GM19372 (cell line): ENCODE measurements at regions not wholly inside any gene's neighbourhood (a gene's known extent, or its start where the extent isn't known, plus 50 kb on each side); places are given as distances from the start of the nearest gene placed in this dataset.

Source experiments
- ATAC-seq: cut with Tn5 transposase; IDR thresholded peaks from one replicate; pipeline ENCODE4 v1.9.1; 2021; ENCODE audit warnings: mild to moderate bottlenecking, low read depth, moderate library complexity; ENCODE audit not compliant: unreplicated experiment

- ATAC-seq: no peak
Observed at GRCh38 chr6:21505574-21505990, 88.0 kb upstream of the SOX4 start.

DNA sequence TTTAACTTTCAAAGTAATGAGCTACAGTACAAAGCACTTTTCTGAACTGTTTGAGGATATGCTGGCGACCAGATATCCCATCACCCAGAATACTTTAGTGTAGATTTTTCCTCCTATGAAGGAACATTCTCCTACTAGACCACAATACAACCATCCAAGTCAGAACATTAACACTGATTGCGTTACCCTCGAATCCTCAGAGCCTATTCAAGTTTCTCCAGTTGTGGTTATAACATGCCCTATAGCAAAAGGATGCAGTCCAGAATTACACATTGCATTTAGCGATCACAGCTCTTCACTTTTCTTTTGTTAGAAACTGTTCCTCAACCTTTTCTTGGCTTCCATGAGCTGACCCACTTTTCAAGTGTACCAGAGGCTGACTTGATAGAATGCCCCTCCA, 87.4 kb upstream of the SOX4 start:
- ATAC-seq: no peak

- ATAC-seq: no peak
Observed at GRCh38 chr6:21507811-21508210, 85.7 kb upstream of the SOX4 start.

- ATAC-seq: no peak
Observed at GRCh38 chr6:21508753-21509152, 84.8 kb upstream of the SOX4 start.

GRCh38 chr6:21511891-21512550, 81.5 kb upstream of the SOX4 start:
- no peak for ATAC-seq

GRCh38 chr6:21514288-21514687, 79.3 kb upstream of the SOX4 start:
- ATAC-seq: no peak

DNA sequence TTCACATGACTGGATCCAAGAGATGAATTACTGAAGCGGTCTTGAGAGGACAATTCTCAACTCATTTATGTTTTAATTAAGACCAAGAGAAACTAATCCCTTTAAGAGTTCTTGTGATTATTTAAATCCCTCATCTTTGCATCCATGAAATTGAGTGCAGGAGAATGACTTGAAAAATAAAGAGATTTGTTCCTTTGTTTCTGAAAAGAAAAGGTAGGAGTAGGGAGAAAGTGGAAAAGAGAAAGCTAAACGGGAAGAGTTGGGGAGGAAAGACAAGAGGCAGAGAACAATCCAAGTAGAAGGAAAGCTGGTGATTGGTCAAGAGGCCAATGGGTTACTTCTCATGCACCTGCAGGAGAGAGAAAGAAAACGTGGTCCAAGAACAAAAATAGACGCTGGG, 75.2 kb upstream of the SOX4 start:
- ATAC-seq: no peak

DNA sequence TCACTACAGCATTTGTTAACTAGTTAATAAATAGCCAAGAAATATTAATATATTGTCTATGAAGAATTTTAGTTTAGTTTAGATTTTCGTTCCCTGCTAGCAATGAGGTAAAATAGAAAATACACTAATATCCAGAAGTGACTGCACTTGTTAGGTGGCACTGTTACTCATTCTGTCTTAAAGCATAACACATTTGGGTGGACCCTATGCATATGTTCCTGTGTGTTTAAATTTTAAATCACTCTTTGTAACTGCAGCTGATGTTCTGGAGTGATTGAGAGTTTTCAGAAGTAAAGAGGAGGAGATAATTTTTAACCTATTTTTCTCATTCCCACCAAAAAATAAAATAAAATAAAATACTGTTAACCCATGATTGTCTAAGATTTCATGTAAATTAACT, 73.9 kb upstream of the SOX4 start:
- no peak for ATAC-seq

- ATAC-seq: no peak
Observed at GRCh38 chr6:21521276-21521675, 72.3 kb upstream of the SOX4 start.

DNA sequence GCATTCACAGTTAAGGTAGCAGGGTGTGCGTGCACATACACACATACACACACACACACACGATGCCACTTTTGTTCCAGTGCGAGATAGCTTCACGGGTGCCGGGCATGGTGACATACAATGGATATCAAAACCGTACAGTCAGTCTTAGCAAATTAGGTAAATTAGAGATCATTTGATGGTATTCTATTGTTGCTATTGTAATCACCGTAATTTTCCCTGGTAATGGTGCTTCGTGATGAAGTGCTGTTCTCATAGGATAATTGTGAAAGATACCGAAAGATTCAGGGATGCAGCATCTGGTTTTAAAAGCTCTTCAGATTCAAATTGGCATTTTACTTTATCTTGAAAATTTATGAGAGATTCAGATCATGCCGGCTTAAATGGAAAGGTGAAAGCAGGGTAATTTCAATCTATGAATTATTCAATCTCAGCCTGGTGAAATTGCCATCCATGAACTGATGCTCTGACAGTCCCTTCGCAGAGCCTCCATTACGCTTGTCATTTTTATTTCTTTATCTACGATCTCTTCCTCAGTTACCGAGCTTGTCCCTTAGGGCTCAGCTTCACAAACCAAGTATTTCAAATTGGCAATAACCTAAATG, 71.3 kb upstream of the SOX4 start:
- ATAC-seq: no peak

GRCh38 chr6:21522797-21523456, 70.6 kb upstream of the SOX4 start:
- ATAC-seq: no peak

DNA sequence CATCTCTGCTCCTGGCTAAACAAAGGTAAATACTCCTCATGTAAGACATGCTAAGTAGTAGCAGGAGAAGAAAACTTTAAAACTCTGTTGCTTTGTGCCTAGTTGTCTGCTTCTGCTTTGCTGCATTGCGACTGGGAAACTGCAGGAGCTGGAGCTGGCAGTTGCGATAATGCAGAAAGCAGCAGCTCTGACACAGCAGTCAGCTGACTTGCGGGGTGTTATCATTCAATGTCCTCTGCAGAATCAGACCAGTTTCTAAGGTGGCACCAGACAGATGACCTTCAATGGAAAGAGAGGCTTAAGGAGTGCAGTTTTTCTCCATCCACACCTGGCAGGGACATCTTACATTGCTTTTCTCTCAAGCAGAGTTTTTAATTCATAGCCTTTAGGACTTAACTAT, 69.9 kb upstream of the SOX4 start:
- ATAC-seq: no peak

DNA sequence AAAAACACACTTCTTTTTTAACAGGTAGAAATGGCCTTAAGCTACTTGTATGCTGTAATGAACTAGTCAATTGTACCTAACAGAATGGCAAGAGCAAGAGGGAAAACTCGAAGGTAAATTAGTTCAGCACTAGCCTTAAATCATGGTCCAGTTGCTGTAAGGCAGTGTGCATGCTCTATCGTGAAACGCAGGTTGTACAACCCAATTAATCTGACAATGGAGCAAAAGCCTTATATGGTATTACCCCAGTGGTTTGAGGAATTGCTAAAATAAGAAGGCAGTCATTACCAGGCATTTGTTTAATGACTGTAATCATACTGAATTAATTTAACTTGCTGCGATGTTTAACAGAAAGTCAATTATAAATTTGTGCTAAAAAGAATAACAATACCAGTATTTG, 69.3 kb upstream of the SOX4 start:
- no peak for ATAC-seq

DNA sequence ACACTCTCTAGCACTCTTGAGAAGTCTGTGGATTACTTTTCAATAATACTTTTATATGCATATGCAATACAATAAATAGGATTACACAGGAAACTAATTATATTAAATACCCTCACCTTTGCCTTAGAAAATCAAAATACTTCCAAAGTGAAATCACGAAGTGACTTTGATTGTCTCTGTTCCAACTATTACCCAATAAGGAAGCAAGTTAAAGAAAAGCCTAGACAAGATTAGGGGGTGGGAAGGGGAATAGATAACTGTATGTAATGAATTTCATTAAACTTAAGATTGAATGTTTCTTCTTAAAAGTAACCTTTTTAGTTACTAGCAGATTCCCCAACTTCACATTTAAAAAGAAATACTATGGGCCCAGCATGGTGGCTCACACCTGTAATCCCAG, 66.6 kb upstream of the SOX4 start:
- no peak for ATAC-seq

DNA sequence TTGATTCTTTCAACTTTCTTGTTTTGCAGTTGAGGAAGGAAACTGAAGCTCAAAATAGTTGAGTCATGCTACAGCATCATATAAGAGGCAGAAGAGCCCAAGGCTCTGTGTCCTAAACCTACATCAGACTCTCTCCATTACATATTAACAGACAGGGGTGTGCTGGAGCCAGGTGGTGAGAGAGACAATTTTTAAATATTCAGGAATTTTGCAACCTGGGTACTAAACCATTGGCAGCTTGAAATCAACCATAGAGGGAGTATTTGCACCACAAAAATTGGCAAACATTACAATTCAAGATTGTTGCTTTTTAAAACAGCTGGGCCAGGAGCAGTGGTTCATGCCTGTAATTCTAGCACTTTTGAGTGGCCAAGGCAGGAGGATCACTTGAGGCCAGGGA, 65.8 kb upstream of the SOX4 start:
- no peak for ATAC-seq

GRCh38 chr6:21529431-21529830, 64.1 kb upstream of the SOX4 start:
- no peak for ATAC-seq

- no peak for ATAC-seq
Observed at GRCh38 chr6:21531393-21531792, 62.2 kb upstream of the SOX4 start.

DNA sequence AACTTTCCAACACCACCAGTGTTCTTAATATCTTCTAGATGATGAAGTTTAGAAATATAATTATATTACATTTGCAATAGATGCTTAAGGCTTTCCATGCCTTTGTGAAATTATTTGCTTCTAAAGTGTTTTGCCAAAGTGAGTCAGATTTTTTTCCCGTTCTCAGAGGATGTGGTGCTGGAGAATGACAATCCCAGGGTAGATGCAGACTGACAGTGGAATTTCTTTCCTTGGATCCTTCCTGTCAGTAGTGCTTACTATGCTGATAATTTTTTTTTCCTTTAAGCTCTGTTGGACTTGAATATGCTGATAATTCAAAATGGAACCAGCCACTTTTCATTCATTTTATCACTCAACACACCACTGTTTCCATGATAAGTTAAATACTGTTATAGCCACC, 59.9 kb upstream of the SOX4 start:
- ATAC-seq: no peak

GRCh38 chr6:21536280-21536766, 57.2 kb upstream of the SOX4 start:
- ATAC-seq: no peak

GRCh38 chr6:21537637-21538036, 55.9 kb upstream of the SOX4 start:
- no peak for ATAC-seq

DNA sequence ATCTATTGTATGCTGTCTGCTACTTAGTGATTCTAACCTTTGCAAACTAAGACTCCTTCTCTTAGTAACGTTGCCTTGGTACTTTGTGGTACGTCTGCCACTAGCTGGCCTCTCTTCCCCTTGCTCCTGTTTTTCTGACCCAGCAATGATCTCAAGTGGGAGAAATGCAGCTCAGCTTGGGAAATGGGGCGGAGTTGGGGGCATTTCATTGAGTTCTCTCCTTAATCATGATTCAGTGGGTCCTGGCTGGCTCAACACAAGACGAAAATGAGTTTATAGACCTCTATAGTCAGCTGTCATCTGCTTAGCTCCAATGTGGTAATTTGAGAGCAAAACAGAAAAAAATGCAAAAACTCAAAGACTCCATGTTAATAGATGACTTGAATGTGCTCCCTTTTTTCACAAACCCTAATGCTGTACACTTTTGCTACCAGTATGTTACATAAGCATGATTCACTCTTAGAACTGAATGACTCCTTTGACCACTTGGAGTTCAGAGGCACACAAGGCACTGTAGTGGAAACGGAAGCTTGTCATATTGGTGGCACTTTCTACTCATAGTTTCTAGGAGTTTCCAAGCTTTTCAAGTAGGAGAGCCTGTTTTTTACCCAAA, 55.3 kb upstream of the SOX4 start:
- no peak for ATAC-seq
